ENCODE measurements at regions not wholly inside any gene's neighbourhood (a gene's known extent, or its start where the extent isn't known, plus 50 kb on each side); places are given as distances from the start of the nearest gene placed in this dataset.

DNA sequence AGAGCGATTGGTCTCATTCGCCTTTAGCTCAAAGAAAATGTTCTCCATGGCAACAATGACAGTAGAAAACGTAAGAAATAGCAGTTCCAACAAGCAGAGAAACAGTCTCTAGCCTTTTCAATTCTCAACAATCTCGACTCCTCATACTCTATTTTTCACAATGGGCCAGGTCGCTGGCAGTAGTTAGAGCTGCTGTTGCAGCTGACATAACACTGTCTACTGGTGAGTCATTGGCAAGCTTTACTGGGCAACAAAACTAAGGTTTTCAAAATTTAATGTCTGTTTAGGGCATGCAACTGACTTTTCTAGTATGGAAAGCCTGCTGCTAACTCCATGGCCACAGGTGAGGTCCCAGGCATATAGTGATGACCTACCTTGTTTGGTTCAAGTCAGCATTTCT lies 221.1 kb upstream of the KAZN start (continued):
- TF ChIP-seq TP53 (CRISPR knock-in tag; IDR thresholded peaks at IDR 0.05), result no peak
- no peak for TF ChIP-seq ZNF396 (CRISPR knock-in tag; IDR thresholded peaks at IDR 0.05; ENCODE audit: borderline replicate concordance)
- TF ChIP-seq, protein P1, sequence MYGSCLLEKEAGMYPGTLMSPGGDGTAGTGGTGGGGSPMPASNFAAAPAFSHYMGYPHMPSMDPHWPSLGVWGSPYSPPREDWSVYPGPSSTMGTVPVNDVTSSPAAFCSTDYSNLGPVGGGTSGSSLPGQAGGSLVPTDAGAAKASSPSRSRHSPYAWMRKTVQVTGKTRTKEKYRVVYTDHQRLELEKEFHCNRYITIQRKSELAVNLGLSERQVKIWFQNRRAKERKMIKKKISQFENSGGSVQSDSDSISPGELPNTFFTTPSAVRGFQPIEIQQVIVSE (CRISPR knock-in tag; IDR thresholded peaks at IDR 0.05; ENCODE audit: borderline replicate concordance), result no peak
- TF ChIP-seq TEAD4 (CRISPR knock-in tag; IDR thresholded peaks at IDR 0.05), result no peak
- no peak for TF ChIP-seq GTF2I (CRISPR knock-in tag; conservative IDR thresholded peaks at IDR 0.05)
- TF ChIP-seq, protein P2, sequence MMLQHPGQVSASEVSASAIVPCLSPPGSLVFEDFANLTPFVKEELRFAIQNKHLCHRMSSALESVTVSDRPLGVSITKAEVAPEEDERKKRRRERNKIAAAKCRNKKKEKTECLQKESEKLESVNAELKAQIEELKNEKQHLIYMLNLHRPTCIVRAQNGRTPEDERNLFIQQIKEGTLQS (CRISPR knock-in tag; conservative IDR thresholded peaks at IDR 0.05), result no peak
- TF ChIP-seq, protein P3, sequence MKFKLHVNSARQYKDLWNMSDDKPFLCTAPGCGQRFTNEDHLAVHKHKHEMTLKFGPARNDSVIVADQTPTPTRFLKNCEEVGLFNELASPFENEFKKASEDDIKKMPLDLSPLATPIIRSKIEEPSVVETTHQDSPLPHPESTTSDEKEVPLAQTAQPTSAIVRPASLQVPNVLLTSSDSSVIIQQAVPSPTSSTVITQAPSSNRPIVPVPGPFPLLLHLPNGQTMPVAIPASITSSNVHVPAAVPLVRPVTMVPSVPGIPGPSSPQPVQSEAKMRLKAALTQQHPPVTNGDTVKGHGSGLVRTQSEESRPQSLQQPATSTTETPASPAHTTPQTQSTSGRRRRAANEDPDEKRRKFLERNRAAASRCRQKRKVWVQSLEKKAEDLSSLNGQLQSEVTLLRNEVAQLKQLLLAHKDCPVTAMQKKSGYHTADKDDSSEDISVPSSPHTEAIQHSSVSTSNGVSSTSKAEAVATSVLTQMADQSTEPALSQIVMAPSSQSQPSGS (CRISPR knock-in tag; IDR thresholded peaks at IDR 0.05; ENCODE audit: borderline replicate concordance, low read depth), result no peak
- TF ChIP-seq NR1H2 (CRISPR knock-in tag; IDR thresholded peaks at IDR 0.05), result no peak

DNA sequence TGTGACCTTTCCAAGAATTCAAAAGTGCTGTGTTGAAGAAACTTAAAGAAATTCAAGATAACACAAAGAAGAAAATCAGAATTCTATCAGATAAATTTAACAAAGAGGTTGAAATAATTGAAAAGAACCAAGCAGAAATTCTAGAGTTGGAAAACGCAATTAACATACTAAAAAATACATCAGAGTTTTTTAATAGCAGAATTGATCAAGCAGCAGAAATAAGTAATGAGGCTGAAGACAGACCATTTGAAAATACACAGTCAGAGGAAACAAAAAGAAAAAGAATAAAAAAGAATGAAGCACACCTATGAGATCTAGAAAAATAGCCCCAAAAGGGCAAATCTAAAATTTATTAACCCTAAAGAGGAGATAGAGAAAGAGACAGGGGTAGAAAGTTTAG lies 218.1 kb upstream of the KAZN start:
- POLR2A ChIA-PET, result no interaction called here
- peaks cover 10% of the 10 kb centered on the region; the same call in 1 of the 2 replicates for H3K27me3 Mint-ChIP-seq (ENCODE audit: low read depth)
- no peak for DNase-seq (ENCODE audit: low spot score)

DNA sequence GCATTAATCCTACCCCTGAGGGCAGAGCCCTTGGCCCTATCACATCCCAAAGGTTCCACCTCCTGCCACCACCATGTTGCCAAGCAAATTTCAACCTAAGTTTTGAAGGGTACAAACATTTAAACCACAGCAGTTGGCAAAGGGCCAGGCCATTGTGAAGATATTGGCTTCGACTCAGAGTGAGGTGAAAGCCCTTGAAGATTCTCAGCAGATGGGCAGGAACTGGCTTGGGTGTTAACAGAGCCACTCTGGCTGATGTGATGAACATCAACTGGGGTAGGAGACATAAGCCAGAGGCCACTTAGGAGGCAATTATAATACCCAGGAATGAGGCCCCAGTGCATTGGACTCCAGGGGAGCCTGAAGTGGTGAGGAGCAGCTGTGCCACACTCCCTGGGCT lies 207.7 kb upstream of the KAZN start:
- peaks cover 17% of the 10 kb centered on the region for H3K27me3 Mint-ChIP-seq (ENCODE audit: low read depth)
- ATAC-seq, result no peak
- no peak for DNase-seq (ENCODE audit: low spot score)
- POLR2A ChIA-PET, result no interaction called here
- H3K4me3 Mint-ChIP-seq, result no peak overlapping the region
- H3K36me3 Mint-ChIP-seq, result peaks cover 29% of the 10 kb centered on the region
- H3K27ac Mint-ChIP-seq, result no peak overlapping the region
- peaks cover 6% of the 10 kb centered on the region for H3K4me1 Mint-ChIP-seq
- CTCF ChIA-PET, result no interaction called here
- peaks cover 41% of the 10 kb centered on the region for H3K9me3 Mint-ChIP-seq
- TF ChIP-seq CBFB (CRISPR knock-in tag; IDR thresholded peaks at IDR 0.05; ENCODE audit: low read depth) (no peak), JAZF1 (CRISPR knock-in tag; IDR thresholded peaks at IDR 0.05) (no peak), TEAD4 (CRISPR knock-in tag; IDR thresholded peaks at IDR 0.05) (no peak), ZNF263 (CRISPR knock-in tag; IDR thresholded peaks at IDR 0.05; ENCODE audit: low read depth) (no peak), EMX1 (CRISPR knock-in tag; IDR thresholded peaks at IDR 0.05) (no peak), MXD4 (CRISPR knock-in tag; IDR thresholded peaks at IDR 0.05; ENCODE audit: borderline replicate concordance) (no peak), GRHL2 (CRISPR knock-in tag; IDR thresholded peaks at IDR 0.05; ENCODE audit: insufficient replicate concordance, severe bottlenecking) (no peak), SP1 (CRISPR knock-in tag; conservative IDR thresholded peaks at IDR 0.05) (no peak)
- TF ChIP-seq, protein P4, sequence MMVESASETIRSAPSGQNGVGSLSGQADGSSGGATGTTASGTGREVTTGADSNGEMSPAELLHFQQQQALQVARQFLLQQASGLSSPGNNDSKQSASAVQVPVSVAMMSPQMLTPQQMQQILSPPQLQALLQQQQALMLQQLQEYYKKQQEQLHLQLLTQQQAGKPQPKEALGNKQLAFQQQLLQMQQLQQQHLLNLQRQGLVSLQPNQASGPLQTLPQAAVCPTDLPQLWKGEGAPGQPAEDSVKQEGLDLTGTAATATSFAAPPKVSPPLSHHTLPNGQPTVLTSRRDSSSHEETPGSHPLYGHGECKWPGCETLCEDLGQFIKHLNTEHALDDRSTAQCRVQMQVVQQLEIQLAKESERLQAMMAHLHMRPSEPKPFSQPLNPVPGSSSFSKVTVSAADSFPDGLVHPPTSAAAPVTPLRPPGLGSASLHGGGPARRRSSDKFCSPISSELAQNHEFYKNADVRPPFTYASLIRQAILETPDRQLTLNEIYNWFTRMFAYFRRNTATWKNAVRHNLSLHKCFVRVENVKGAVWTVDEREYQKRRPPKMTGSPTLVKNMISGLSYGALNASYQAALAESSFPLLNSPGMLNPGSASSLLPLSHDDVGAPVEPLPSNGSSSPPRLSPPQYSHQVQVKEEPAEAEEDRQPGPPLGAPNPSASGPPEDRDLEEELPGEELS (CRISPR knock-in tag; IDR thresholded peaks at IDR 0.05), result no peak
- TF ChIP-seq, protein P2 (CRISPR knock-in tag; conservative IDR thresholded peaks at IDR 0.05), result no peak

More for the DNA sequence above, 218.1 kb upstream of the KAZN start:
- Mint-ChIP-seq H3K4me3 (no peak overlapping the region), H3K4me1 (no peaks in the 10 kb centered on the region), H3K27ac (no peak overlapping the region), H3K9me3 (peaks cover 24% of the 10 kb centered on the region), H3K36me3 (peaks cover 4% of the 10 kb centered on the region; the same call in 1 of the 2 replicates)
- ATAC-seq, result no peak
- CTCF ChIA-PET, result no interaction called here
- no peak for TF ChIP-seq KAT7 (CRISPR knock-in tag; IDR thresholded peaks at IDR 0.05; ENCODE audit: borderline replicate concordance)
- TF ChIP-seq, protein P5, sequence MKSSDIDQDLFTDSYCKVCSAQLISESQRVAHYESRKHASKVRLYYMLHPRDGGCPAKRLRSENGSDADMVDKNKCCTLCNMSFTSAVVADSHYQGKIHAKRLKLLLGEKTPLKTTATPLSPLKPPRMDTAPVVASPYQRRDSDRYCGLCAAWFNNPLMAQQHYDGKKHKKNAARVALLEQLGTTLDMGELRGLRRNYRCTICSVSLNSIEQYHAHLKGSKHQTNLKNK (CRISPR knock-in tag; IDR thresholded peaks at IDR 0.05), result no peak
